ENCODE measurements at regions not wholly inside any gene's neighbourhood (a gene's known extent, or its start where the extent isn't known, plus 50 kb on each side); places are given as distances from the start of the nearest gene placed in this dataset.

- DNase-seq, result no peak
These were observed 666.8 kb upstream of the SETBP1 start for GRCh38 chr18:44013871-44014270.

- DNase-seq, result no peak
These were observed 655.3 kb upstream of the SETBP1 start for GRCh38 chr18:44025421-44025820.

DNA sequence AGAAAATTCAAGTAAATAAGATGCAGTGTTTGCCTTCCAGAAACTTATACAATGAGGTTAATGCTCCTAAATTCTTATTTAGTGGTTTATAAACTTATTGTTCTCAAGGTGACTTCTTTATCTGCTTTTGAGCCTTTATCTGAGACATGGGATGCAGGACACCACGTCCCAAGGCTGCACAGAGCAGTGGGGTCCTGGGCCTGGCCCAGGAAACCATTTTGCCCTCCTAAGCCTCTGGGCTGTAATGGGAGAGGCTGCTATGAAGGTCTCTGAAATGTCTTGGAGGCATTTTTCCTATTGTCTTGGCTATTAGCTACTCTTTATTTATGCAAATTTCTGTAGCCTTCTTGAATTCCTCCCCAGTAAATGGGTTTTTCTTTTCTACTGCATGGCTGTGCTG, 652.6 kb upstream of the SETBP1 start:
- no peak for DNase-seq

DNA sequence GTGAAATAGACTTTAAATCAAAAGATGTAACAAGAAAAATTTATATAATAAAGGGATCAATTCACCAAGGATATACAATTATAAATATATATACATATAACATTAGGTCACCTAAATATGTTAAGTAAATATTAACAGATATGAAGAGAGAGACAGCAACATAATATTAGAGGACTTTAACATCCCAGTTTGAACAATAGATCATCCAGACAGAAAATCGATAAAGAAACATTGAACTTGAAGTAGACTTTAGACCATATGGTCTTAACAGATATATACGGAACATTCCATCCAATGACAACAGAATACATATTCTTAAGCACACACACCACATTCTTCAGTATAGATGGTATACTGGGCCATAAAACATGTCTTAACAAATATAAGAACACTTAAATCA, 649.6 kb upstream of the SETBP1 start:
- no peak for DNase-seq

DNA sequence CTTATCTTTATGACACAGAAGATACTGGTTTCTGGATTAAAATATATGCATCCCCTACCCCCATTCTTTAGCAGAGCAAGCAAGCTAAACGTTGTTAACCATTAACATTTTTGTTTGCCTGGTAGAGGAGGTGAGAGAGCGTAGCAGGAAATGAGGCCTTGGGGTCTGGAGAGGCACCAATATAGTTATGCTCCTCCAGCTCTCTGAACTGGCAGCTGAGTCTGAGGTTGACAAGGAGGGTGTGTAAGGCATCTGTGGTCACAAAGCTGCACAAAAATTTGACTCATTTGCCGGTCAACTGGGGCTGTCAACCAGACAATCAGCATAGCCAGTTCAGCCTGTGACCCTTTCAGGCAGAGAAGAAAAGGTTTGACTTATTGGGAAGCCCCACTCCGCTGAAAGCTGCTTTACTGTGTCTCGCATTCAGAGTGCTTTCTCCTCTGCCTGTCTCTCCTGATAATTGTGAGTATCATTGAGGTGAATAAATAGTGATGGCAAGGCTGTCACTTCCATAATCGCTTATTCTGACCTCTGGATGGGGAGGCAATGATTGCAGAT, 647.5 kb upstream of the SETBP1 start:
- no peak for DNase-seq

GRCh38 chr18:44035554-44035953, 645.1 kb upstream of the SETBP1 start:
- no peak for DNase-seq

DNA sequence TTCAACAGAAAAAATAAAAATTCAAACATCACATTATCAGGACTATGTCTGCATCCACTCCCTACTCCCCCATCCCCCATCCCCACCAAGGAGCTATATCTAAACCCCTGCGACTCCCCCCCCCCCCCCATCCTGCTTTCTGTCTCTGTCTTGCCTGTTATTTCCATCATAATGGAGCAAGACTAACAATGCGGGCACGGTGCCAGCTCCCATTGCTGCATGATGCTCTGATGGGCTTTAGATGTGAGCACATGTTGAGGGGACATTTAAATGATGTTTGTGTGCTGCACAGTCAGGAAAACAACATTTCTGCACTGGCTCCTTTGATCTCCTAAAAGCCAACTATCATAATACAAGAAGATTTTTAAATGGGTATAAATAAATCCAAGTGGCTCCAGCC, 644.2 kb upstream of the SETBP1 start:
- DNase-seq, result no peak

DNA sequence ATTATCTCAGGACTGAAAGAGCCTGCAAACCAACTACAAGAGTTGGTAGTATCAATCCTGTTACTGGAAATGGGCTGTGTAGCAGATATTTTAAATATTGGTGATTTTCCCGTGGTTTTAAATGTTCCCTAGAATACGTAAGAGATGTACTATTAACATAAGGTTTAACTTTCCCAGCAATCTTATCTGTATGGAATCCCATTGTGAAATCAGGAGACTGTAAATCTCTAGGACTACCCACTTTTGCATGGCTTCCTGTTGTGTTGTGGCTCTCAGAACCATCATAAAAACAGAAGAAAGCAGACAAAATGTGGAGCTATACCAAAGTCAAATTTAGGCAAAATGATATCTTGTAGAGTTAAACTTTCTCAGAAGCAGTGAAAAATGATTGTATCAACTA, 641.5 kb upstream of the SETBP1 start:
- no peak for DNase-seq

GRCh38 chr18:44039826-44040225, 640.9 kb upstream of the SETBP1 start:
- no peak for DNase-seq

DNA sequence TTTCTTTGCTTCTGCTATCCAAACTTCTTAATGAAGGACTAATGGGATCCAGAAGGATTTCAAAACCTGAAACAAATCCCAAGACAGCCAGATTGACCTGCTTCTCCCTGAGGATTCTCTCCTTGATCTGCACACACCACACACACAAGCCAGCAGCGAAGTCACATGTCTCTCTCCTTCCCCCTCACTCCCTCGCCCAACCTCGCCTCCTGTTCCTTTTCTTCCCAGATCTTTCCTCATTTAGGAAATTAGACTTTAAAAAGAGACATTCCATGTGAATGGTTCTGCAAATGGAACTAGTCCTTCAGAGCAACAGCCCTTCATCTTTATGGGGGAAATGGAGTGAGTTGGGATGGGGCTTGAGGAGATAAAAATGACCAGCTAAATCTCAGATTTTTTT, 639.1 kb upstream of the SETBP1 start:
- DNase-seq, result no peak

DNA sequence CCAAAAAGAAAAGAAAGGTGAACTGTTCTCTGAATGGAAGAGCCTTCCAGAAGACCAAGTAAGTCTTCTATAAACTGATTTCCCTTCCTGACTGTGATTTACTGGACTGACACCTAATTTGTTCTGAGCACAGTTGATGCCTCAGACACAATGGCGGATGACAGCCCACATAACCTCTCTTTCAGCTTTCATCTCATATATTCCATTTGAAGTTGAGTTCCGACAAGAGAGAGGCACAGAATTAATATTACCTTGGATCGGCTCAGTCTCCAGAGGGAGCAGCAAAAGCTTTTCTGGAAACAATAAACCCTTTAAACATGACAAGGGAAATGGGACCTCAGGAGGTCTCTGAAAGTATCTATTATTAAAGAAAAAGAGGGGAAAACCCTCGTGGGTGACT, 638.7 kb upstream of the SETBP1 start:
- DNase-seq, result no peak

DNA sequence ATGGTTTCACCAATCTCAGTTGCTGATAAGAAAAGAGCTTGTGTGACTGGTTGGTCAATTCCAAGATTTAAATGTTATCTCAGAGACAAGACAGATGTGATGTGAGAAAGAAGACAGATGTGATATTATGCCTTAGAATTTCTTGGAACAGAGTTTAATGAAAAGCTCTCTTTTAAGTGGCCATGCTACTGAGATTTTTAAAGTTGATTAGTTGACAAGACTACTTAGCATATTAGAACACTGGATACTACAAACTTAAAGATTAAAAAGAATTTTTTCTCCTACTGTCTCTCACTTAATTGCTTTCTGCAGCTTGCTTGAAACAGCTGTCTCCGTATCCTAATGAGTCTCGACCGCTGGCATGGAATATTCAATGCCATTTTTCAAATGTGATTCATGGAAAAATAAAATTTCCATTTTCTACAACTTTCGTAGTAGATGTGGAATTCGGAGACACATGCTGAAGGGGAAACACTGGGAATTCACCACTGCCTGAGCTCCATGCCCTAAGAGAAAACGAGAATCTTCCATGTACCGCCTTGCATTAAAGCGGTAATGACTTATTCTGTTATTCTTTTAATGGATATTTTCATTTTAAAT, 634.2 kb upstream of the SETBP1 start:
- no peak for DNase-seq

- no peak for DNase-seq
These were observed 633.1 kb upstream of the SETBP1 start for GRCh38 chr18:44047585-44047984.

DNA sequence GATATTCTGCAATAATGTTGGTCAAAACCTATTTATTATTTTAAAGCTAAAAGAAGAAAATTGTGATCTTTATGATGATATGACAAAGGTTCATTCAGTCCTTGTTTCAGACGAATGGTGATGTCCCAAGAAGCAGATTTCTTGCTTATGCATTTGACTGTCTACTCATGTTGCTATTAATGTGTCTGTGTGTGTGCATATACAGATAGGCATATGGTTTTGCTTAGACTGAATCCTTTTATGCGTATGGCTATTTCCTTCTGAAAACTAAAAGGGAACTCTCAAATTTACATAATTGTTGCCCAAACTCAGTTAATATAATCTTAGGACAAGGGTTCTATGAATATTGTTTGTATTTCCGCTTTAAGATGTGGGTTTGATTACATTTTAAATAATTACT, 632.3 kb upstream of the SETBP1 start:
- DNase-seq, result no peak

GRCh38 chr18:44048846-44049245, 631.8 kb upstream of the SETBP1 start:
- DNase-seq, result no peak

DNA sequence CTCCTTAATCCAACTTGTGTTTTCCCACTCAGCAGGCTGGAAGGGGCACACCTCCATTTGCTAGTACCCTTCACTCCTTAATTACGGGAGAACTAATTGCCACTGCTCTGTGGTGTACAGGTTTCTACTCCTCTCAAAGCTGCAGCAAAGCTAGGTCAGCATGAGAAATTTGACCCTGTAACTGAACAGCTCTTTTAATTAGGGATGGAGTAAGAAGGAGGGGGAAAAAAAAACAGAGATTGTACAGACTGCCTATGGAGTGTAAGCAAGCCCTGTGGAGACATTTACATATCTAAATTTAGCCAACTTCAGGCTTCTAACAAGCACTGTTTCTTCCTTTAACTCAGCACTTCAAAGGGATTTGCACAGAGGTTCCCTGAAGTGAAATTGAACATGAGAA, 629.7 kb upstream of the SETBP1 start:
- DNase-seq, result no peak

GRCh38 chr18:44054514-44054913, 626.2 kb upstream of the SETBP1 start:
- no peak for DNase-seq

DNA sequence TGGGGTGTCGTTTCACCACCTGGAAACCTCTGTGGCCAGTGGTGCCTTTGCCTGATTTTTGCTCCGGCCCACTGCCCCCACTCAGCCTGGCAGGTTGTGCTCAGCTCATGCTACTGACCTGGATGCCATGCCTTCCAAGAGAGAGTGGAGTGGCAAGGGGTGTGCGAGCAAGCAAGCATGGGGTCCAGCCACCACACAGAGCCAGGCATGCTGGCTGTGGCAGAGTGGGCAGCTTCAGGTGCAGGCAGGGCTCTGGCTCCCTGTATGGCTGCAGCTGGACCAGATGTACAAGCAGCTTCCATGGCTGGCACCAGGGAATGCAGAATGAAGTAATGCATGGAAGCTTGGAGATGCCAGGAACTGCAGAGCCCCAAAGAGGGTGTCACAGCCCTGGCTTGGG, 620.5 kb upstream of the SETBP1 start:
- DNase-seq, result no peak

- no peak for DNase-seq
These were observed 619.2 kb upstream of the SETBP1 start for GRCh38 chr18:44061438-44061837.

DNA sequence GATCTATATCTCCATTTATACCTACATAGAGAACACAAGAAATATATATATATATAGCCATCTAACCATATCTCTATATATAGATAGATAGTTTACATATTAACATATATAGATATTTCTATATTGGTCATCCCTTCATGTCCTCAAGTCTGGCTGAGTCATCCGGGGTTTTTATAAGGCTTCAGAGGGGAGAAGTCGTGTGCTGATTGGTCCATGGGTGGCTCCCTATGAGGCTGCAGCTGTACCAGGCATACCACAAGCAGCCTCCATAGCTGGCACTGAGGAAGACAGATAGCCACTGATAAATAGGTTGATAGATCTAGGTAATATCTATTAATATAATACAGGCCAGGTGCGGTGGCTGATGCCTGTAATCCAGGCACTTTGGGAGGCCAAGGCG, 618.3 kb upstream of the SETBP1 start:
- no peak for DNase-seq

DNA sequence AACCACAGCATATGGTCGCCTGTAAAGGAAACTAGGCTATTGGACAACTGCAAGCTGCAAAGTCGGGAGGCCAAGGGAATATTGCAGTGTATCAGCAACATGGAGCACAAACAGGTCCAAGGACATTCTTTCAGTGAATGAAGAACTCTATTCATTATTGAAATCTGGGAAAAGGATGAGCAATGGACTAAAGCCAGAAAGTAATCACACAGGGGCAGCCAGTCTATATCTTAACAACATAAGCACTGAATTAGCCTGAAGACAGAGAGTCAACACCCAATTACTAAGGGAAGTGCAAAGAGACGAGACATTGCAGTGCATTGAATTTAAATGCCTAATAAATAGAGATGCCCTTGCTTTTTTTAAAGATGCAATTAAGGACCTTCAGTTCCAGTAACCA, 615.5 kb upstream of the SETBP1 start:
- DNase-seq, result no peak

GRCh38 chr18:44066541-44066940, 614.1 kb upstream of the SETBP1 start:
- DNase-seq, result no peak

- no peak for DNase-seq
These were observed 613.5 kb upstream of the SETBP1 start for GRCh38 chr18:44067186-44067585.

- no peak for DNase-seq
These were observed 605.6 kb upstream of the SETBP1 start for GRCh38 chr18:44075038-44075437.

DNA sequence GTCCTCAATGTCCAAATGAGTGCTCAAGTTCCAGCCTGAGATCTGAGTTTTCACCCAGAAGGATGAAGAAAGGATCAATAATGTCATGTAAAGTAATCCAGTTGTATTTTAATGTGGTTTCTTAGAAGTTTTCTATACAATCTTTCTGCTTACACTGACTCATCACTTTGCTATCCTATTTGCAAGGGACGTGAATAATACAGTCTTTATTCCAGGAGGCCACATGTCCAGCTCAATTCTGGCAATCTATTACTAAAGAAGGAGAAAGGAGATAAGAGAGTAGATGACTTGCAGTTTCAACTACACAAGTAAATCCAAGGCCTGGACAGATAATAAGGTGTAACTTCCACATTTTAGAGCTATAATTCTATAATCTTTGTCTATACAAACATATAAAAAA, 601.1 kb upstream of the SETBP1 start:
- no peak for DNase-seq

DNA sequence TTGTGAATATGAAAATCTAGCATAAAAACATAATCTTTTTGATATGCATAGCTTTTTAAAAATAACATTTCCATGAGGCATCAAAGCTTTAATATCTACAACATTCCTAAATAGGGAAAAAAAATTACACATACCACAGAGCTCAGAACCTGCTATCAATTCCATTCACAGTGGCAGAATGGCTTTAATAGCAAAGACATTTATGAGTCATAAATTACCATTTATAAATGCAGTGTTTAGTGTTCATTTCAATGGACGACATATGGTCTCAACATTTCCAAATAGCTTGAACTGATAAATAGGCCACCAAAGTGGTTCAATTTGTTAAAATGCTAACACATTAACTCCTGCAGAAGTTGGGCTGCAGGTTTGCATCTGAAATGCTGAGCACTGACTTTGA, 600.6 kb upstream of the SETBP1 start:
- no peak for DNase-seq

Measured in inflammatory macrophage treated with lipopolysaccharide for 4 hours (primary cell).